Stimulated activated naive CD4-positive, alpha-beta T cell treated with Interleukin-2 at 50 U/mL for 16 hours (primary cell): ENCODE measurements at regions not wholly inside any gene's neighbourhood (a gene's known extent, or its start where the extent isn't known, plus 50 kb on each side); places are given as distances from the start of the nearest gene placed in this dataset.

Source experiments
- DNase-seq: peaks from one replicate; lab custom pipeline; 2025; lab: John Stamatoyannopoulos, UW

GRCh38 chr14:66117600-66117999, 368.6 kb upstream of the CCDC196 start:
- DNase-seq = no peak

- no peak for DNase-seq
These were observed 366.5 kb upstream of the CCDC196 start for GRCh38 chr14:66119606-66120231.

- no peak for DNase-seq
These were observed 365.8 kb upstream of the CCDC196 start for GRCh38 chr14:66120402-66120801.

DNA sequence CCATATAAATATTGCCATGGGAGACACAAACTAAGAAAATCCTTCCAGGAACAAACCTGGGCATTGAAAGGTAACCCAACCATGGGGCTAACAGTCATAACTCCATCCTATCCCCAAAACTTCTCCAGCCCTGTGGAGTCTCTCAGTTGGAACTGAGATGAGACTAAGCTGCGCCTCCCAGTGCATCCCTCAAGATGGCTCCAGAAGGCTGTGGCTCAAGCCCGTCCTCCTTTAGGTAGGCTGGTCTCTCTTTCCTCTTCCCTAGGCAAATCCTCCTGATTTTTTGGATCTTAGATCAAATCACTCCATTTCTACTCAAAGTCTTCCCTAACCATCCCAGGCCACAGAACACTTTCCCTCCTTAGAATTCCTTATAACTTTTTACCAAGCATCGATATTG, 364.3 kb upstream of the CCDC196 start:
- DNase-seq = no peak

GRCh38 chr14:66129224-66129623, 356.9 kb upstream of the CCDC196 start:
- no peak for DNase-seq

GRCh38 chr14:66131111-66131510, 355.1 kb upstream of the CCDC196 start:
- DNase-seq = no peak

DNA sequence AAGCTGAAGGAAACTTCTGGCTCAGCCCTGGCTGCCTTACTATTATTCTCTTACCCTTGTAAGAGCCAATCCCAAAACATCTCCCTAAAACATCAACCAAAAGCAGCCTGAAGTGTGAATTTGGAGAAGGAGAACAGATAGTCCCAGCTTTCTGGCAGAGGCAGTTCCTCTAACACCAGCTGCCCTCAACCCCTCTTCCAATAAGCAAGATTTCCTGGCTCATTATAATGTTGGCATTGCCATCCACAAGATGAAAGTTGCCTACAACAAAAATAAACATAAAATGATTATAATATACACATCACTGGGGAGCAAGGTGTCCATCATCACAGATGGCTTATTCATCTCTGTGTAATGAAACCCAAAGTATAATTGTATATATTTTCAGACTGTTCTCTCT, 352.5 kb upstream of the CCDC196 start:
- DNase-seq = no peak

DNA sequence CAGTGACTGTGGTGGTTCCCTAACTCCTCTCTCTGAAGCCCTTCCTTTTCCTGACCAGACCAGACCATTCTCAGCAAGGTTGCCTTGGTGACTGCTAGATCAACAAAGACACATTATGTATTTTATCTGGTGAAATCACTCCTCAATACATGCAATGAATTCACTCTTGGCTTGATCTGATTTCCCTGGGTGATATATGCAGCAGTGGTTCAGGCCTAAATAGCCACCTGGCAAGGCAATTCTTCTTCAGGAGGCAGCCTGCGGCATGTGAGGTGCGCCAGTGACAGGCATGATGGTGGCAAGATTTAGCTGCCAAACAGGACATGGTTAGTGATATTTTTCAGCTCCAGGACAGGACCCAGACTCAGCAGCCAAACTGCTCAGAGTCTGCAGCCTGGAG, 350.3 kb upstream of the CCDC196 start:
- DNase-seq = no peak

GRCh38 chr14:66137081-66137480, 349.1 kb upstream of the CCDC196 start:
- no peak for DNase-seq

GRCh38 chr14:66139432-66139831, 346.7 kb upstream of the CCDC196 start:
- no peak for DNase-seq

DNA sequence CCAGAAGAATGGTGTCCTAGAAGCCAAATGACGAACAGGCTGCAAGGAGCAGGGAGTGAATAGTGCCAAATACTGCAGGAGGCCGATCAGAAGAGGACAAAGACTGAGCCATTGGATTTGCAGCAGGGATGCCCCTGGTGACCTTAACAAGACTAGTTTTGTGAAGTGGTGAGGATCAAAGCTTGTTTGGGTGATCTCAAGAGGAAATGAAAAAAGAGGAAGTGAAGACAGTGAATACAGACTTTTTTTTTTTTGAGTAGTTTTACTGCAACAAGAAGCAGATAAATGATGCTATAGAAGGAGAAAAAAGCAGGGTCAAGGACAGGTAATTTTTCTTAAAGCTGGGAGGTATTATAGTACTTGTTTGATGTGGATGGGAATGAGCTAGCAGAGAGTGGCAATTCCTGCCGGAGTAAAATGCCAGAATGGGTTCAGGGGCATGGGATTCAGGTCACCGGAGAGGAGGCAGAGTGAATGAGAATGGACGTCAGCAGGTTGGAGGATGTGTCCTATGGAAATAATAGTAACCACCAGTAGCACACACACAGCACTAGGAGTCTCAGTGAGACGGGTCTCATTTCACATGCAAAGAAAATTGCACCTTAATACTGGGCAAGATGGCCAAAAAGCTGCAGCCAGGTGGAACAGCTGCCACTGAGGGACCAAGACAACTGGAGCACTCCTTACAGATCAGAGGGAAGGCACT, 345.8 kb upstream of the CCDC196 start:
- DNase-seq = no peak

DNA sequence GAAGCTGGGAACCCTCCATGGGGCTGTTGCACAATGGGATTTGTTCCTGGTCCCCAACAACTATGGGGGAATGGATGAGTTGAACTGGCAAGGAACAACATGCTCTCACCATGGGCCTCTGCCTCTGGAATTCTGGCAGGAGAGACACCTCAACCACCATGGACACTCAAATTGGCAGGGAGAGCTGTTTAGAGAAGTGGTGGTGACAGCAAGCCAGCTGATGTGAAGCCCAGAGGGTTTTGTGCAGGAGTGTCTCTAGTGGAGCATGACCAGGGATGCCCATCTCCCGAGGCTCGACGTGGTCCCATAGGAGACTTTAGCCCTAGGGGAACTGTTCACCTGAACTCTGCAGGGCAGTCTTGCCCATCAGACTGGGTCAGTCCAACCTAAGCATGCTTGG, 345.2 kb upstream of the CCDC196 start:
- no peak for DNase-seq

DNA sequence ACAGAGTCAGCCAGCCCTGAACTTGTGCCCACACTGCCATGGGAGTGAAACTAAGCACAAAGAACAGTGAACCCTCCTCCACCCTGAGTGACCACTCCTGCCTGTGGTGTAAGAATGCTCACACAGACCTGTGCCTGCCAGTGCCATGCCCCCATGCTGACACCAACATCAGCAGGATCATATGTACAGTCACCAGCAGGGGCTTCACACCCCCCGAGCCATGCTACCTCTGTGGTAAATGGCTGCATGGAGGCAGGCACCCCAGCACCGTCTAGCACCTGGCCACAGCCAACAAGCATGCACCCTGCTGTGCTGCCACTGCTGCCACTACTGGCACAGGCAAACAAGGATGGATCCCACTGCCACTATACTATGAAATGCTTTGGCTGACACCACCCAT, 344.4 kb upstream of the CCDC196 start:
- DNase-seq = no peak

DNA sequence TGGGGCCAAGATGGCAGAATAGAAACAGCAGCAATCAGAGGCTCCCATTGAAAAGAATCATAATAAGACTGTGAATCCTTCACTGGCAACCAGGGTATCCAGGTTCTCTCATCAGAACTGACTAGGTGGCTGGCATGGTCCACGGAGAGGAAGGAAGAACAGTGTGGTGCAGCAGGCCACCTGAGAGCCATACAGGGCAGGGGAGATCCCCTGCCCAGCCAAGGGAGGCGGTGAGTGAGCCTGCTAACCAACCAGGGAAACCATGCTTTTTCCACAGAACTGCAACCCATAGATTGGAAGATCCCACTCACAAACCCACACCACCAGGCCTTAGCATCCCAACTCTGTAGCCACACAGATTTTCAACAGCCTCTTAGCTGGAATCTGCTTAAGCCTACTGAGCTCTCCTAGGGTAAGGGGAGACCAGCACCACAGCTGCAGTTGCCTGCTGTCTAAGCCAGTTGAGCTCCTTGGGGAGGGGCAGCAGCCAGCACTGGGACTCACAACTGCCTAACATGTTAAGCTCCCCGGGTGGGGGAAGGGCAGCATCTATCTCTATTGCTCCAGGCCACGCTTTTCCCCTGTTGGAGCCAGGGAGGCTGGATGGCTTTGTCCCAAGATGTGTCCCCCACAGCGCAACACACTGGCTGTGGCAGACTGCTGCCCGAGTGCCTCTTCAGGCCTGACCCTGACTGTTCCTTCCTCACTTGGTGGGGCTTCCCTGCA, 342.6 kb upstream of the CCDC196 start:
- no peak for DNase-seq

DNA sequence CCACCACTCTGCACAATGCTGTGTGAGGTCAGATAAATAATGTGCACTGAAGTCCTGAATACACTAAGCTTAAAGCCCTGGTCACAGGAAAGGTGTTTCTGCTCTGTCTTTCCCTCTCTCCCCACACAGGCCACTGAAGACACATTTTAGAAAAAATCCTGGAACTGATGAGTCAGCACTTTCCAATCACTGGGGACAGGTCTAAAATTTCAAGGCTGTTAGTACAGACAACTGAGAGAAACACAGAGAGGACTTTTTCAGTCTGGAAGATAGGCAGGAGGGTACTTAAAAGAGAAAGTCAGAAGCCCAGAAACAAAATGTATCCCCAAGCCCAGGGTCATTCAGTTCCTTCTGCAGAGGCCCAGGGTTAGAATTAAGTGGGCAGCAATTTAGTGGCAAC, 333.9 kb upstream of the CCDC196 start:
- no peak for DNase-seq

DNA sequence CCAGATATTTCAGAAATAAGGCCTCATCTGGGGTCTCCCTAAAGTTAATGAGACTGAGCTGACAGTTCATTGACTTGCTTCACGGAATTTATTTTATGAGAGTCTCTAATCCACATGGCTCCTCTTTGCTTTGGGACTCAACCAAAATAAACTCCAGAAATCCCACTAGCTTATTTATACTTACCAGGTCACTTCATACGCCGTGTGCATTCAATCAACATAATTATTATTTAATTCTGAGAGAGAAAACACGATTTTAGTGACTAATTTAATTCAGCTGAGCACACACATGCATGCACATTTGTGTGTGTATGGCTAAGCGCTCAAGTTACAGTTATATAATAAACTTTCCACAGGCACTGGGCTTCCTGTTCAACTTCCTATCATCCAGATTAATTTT, 333.4 kb upstream of the CCDC196 start:
- no peak for DNase-seq

DNA sequence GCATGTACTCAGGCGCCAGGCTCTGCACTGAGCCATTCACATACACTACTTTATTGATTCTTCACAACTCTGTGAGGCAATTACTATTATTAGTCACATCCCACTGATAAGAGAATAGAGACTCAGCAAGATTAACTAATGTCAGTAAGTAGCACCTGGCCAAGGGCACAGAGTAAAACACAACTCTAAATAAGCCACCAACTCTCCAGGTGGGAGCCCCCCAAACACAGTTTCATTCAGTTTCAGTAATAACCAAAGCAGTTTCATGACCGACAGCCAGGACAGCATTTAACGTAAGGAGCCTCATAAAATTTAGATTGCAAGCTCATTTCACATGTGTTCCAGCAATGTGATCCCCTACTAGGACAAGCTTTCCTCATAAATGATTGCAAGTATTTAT, 323.1 kb upstream of the CCDC196 start:
- no peak for DNase-seq

DNA sequence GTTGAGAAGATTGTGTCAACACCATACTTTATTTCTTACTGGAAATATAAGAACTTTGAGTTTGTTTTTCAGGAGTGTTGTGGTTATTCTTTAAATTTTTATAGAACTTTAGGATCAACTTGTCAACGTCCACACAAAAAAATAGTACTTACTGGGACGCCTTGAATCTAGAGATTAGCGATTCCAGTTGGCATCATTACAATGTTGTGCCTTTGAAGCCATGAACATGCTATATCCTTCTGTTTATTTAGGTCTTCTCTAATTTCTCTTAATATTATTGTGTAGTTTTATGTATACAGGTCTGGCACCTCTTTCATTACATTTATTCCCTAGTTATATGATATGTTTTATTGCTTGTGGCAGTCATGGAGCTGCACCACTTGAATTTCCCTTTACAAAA, 320.8 kb upstream of the CCDC196 start:
- DNase-seq = no peak

DNA sequence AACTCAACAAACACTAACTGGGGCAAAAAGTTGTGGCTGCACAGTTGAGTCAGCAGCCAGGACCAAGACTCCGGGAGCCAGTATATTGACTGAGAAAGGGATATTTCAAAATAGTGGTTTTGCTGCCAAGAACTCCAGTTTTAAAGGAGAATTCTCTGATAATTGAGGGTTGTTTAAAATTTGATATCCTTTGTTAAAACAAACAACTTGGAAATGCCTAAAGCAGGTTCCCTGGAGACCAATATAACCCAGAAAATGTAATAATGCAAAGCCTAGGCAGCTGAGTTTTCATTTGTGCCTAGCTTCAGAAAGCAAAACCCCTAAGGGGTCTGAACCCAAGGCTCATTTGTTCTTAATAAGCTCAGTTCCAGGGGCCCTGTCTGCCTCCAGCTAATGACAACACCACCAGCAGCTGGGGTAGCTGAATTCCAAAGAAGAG, 311.7 kb upstream of the CCDC196 start:
- DNase-seq = no peak

DNA sequence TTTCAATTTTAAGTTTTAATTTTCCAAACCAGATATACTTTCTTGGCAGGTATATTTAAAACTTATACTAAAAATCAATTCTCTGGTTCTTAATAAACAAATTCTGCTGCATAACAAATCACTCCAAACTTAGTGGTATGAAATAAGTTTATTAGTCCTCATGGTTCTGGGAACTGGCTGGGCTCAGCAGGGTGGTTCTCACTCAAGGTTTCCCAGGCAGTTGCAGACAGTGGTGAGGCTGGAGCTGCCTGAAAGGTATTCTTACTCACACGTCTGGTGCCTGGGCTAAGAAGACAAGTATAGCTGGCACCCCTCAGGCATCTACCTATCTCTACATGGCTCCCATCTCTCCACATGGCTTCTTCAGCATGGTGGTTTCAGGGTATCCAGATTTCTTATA, 308.2 kb upstream of the CCDC196 start:
- no peak for DNase-seq

GRCh38 chr14:66196670-66197069, 289.5 kb upstream of the CCDC196 start:
- DNase-seq = no peak

DNA sequence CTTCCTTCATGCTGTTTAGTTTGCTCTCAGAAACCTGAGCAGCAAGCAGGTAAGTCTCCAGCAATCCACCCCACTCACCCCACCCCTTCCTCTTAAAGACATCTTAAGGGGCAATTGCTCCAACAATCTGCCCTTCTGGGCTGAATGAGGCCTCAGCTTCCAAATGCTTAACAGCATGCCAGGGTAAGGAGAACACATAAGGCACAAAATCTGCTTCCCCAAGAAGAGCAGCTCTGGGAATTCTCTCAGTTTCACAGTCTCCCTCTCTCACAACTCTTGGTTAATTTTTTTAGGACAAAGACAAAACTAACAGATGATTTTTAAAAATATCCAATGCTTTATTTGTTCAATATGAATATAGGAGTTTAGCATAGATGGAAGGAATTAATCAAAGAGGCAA, 288.9 kb upstream of the CCDC196 start:
- DNase-seq = no peak

- DNase-seq = no peak
These were observed 279.6 kb upstream of the CCDC196 start for GRCh38 chr14:66206554-66206953.
